Testis (tissue), 2 donors: ENCODE measurements at regions not wholly inside any gene's neighbourhood (a gene's known extent, or its start where the extent isn't known, plus 50 kb on each side); places are given as distances from the start of the nearest gene placed in this dataset.

Source experiments
- DNase-seq: peaks from one replicate; pipeline ENCODE4 v3.0.0-alpha.2; 2019
- H3K27ac ChIP-seq, 2 donors: fragments of 200-600 bp; sonication (generic); one replicate each; pipeline ENCODE4 v1.5.1; 2019
- H3K27me3 ChIP-seq: fragments of 200-600 bp; sonication (generic); one replicate; pipeline ENCODE4 v1.5.1; 2019
- H3K36me3 ChIP-seq: fragments of 200-600 bp; sonication (generic); one replicate; pipeline ENCODE4 v1.5.1; 2017; ENCODE audit warnings: low read depth; ENCODE audit errors: missing control alignments
- H3K4me1 ChIP-seq: fragments of 200-600 bp; sonication (generic); one replicate; pipeline ENCODE4 v1.5.1; 2019
- H3K4me3 ChIP-seq, 2 donors: fragments of 200-600 bp; sonication (generic); one replicate each; pipeline ENCODE4 v1.5.1; 2017 to 2019
- H3K9me3 ChIP-seq: fragments of 200-600 bp; sonication (generic); one replicate; pipeline ENCODE4 v1.5.1; 2017
- CTCF ChIP-seq, 3 experiments: fragments of 450-650 bp in 2 of 3; fragments of 200-600 bp in 1 of 3; sonication (generic) in 1 of 3; IDR thresholded peaks; one replicate each; pipeline ENCODE4 v1.5.1; 2016 to 2019; ENCODE audit warnings: antibody characterized with exemption in 3 of 3, mild to moderate bottlenecking in 2 of 3, moderate library complexity in 1 of 3
- POLR2A ChIP-seq: fragments of 450-650 bp; IDR thresholded peaks from one replicate; pipeline ENCODE4 v1.6.1; 2017; ENCODE audit warnings: antibody characterized with exemption, mild to moderate bottlenecking, moderate library complexity
- WGBS, 2 donors: methylation state at CpG; one replicate each; pipeline ENCODE4 v1.1.5; 2018; 5-methylcytosine and 5-hydroxymethylcytosine counted together
- intact Hi-C: fragments of 100-400 bp; cut with DNase I; formaldehyde crosslinking; loops from one replicate; pipeline ENCODE4 v1.15.1; 2023; ENCODE audit warnings: low total_unique reads

DNA sequence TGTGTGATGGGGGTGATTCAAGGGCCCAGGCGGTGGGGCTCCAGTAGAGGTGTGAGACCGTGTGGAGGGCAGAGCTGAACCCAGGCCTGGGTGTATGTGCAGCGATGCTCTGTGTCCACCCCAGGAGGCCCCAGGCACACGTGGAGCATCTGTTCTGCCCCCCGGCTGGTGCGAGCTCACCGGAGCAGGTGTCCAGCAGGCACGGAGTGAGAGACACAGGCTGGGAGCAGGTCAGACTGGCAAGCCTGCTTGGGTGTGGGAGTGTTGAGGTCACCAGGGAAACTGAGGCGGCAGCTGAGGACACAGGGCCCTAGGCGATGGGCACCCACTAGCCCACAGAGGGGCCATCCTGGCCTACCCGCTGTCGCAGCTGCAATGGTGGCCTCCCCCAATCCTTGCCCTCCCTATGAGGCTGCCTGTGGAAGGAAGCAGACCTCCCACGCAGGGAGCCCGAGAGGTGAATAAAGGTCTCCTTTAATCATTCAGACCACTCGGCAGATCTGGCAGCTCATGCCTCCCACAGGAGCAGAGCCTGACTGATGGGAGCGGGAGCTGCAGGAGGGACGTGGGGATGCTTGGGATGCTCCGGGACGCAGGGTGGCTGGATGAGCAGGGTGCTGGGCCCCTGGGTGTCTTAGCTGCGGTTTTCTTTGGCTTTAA, 1165.1 kb downstream of the BRD1 start:
- H3K36me3 ChIP-seq: no peaks in the 10 kb centered on the region
- no peak for DNase-seq
- 67 to 75% methylated on average over 13 to 19 of the region's 20 CpGs for WGBS, 2 donors
- no peaks in the 10 kb centered on the region for H3K9me3 ChIP-seq
- no peak overlapping the region for H3K4me3 ChIP-seq
- intact Hi-C loops: no loop called here
- no peak overlapping the region for H3K27ac ChIP-seq
- TF ChIP-seq POLR2A (no peak), CTCF (IDR thresholded peaks at IDR 0.05) (no peak)
- H3K4me1 ChIP-seq: no peaks in the 10 kb centered on the region
- H3K27me3 ChIP-seq: no peaks in the 10 kb centered on the region

- TF ChIP-seq POLR2A (no peak), CTCF (IDR thresholded peaks at IDR 0.05) (no peak)
- Histone ChIP-seq H3K27me3 (no peaks in the 10 kb centered on the region), H3K36me3 (no peaks in the 10 kb centered on the region), H3K4me3 (no peak overlapping the region), H3K4me1 (no peaks in the 10 kb centered on the region), H3K9me3 (no peaks in the 10 kb centered on the region), H3K27ac (no peak overlapping the region)
- intact Hi-C loops: no loop called here
- WGBS, 2 donors: 92 to 94% methylated on average over 4 to 7 of the region's 7 CpGs
- DNase-seq: no peak
Measured at GRCh38 chr22:48661984-48662383, 1165.7 kb downstream of the BRD1 start.

GRCh38 chr22:48660790-48661740, 1166.6 kb downstream of the BRD1 start:
- H3K36me3 ChIP-seq: no peaks in the 10 kb centered on the region
- H3K9me3 ChIP-seq: no peaks in the 10 kb centered on the region
- H3K27ac ChIP-seq: no peak overlapping the region
- intact Hi-C loops: no loop called here
- no peaks in the 10 kb centered on the region for H3K27me3 ChIP-seq
- WGBS, 2 donors: 60 to 82% methylated on average over 20 to 33 of the region's 33 CpGs
- H3K4me1 ChIP-seq: no peaks in the 10 kb centered on the region
- no peak for TF ChIP-seq POLR2A
- no peak for TF ChIP-seq CTCF (IDR thresholded peaks at IDR 0.05)
- DNase-seq: no peak
- H3K4me3 ChIP-seq: no peak overlapping the region

DNA sequence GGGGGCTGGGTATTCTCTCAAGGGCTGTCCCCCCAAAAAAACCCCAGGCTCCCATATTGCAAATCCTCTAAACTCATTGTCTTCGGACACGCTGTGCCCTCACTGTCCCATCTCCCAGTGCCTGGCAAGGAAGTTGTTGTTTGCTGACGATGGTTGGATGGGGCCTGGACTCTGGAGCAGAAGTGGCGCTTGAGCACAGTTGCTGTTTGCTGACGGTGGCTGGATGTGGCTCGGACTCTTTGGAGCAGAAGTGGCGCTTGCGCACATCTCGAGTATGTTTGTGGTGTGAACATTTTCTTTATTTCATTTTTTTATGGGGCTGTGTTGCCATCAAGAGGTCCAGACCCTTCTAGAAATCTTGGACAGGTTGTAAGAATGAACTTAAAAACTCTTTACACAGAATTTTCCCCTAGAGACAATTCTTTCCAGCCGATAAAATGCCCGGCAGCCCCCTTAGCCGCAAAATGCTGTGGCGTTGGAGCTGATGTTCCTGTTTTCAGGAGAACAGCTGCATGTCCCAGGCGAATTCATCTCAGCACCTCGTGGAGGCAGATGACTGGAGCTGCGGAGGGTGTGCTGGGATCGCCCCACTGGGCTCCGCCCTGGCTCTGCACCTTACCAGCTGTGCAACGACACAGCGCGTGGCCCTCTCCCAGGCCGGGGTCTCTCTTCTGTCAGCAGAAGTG, 1167.4 kb downstream of the BRD1 start:
- no peak for DNase-seq
- TF ChIP-seq POLR2A (no peak), CTCF (IDR thresholded peaks at IDR 0.05) (no peak)
- WGBS, 2 donors: 64 to 70% methylated on average over 15 to 22 of the region's 22 CpGs
- intact Hi-C loops: no loop called here
- H3K27ac ChIP-seq: no peak overlapping the region
- no peaks in the 10 kb centered on the region for H3K9me3 ChIP-seq
- no peaks in the 10 kb centered on the region for H3K4me1 ChIP-seq
- H3K27me3 ChIP-seq: no peaks in the 10 kb centered on the region
- no peaks in the 10 kb centered on the region for H3K36me3 ChIP-seq
- H3K4me3 ChIP-seq: no peak overlapping the region
